Vagina (tissue), 2 donors: ENCODE measurements at regions not wholly inside any gene's neighbourhood (a gene's known extent, or its start where the extent isn't known, plus 50 kb on each side); places are given as distances from the start of the nearest gene placed in this dataset.
"Not testable (repeated sequence)": the region's sequence is repeated elsewhere in the genome, so short reads cannot be mapped to it uniquely, and the experiment has no call there.

Source experiments
- DNase-seq, 2 donors: peaks; one replicate each; pipeline ENCODE4 v3.0.0-alpha.2; 2017; ENCODE audit errors: extremely low spot score in 2 of 2
- H3K27ac ChIP-seq: fragments of 200-600 bp; sonication (generic); one replicate; pipeline ENCODE4 v1.5.1; 2019
- H3K27me3 ChIP-seq: fragments of 200-600 bp; sonication (generic); one replicate; pipeline ENCODE4 v1.5.1; 2019
- H3K36me3 ChIP-seq, 2 donors: fragments of 200-600 bp; sonication (generic); one replicate each; pipeline ENCODE4 v1.5.1; 2017 to 2019
- H3K4me1 ChIP-seq: fragments of 200-600 bp; sonication (generic); one replicate; pipeline ENCODE4 v1.5.1; 2019
- H3K4me3 ChIP-seq, 2 donors: fragments of 200-600 bp; sonication (generic); 1 replicate in 1 of 2; 2 replicates in 1 of 2; pipeline ENCODE4 v1.5.1; 2016 to 2019
- H3K9me3 ChIP-seq: fragments of 200-600 bp; sonication (generic); one replicate; pipeline ENCODE4 v1.5.1; 2019
- intact Hi-C: fragments of 100-400 bp; cut with DNase I; formaldehyde crosslinking; loops from one replicate; pipeline ENCODE4 v1.15.1; 2023

DNA sequence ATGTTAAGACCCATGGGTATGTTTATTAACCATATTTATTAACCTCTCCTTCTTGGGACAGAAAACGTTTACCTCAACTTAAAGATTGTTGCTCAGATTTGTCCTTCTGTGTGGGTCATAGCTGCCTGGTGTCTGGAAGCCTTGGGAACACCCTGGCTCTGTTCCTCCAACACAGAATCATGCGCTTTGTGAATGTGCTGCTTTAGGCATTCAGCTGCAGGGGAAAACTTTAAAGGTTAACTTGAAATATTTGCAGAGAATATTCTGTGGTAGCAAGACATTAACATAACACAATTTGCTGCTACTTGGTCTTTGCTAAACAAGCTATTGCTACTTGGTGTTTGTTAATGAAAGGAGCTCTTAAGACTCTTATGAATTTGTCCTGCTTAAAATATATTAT is 50.5 kb upstream of the THOC3 start:
- H3K9me3 ChIP-seq, H3K4me1 ChIP-seq, H3K4me3 ChIP-seq, H3K27ac ChIP-seq, intact Hi-C loops, H3K36me3 ChIP-seq, DNase-seq, H3K27me3 ChIP-seq: not testable (repeated sequence)

DNA sequence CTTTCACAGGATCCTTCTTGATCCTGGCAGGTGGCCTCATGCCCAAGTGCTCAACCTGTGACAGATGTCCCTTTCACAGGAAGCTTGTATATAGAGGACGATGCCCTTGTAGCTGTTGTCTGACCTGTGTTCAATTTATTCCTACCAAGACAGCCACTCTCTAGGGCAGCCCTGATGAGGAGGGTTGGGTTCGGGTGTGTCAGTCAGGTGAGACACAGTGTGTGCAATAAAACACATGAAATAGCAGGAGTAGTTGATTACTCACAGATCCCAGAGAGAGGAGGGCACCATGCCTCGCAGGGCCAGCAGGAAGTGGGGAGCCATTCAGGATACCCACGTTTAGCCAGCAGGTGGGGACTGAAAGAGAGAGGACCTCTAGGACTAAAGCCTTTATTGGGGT is 52.7 kb upstream of the THOC3 start:
- DNase-seq, H3K27ac ChIP-seq, intact Hi-C loops: not testable (repeated sequence)

DNA sequence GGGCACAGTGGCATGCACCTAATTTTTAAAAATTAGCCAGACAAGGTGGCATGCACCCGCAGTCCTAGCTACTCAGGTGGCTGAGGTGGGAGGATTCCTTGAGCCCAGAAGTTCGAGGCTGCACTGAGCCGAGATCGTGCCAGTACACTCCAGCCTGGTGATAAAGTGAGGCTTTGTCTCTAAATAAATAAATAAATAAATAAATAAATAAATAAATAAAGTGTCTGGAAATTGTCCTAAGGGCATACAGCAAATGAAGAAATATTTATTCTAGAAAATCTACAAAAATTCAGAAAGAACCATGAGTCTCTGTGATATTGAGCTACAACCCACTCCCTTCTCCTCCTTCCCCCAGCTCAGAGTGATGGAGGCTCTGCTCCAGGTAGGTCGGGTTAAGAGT is 55.4 kb upstream of the THOC3 start:
- H3K27ac ChIP-seq, DNase-seq, H3K9me3 ChIP-seq, intact Hi-C loops, H3K4me1 ChIP-seq, H3K4me3 ChIP-seq, H3K36me3 ChIP-seq, H3K27me3 ChIP-seq: not testable (repeated sequence)

More for the DNA sequence above, 52.7 kb upstream of the THOC3 start:
- H3K36me3 ChIP-seq, H3K9me3 ChIP-seq, H3K27me3 ChIP-seq, H3K4me3 ChIP-seq, H3K4me1 ChIP-seq: not testable (repeated sequence)

DNA sequence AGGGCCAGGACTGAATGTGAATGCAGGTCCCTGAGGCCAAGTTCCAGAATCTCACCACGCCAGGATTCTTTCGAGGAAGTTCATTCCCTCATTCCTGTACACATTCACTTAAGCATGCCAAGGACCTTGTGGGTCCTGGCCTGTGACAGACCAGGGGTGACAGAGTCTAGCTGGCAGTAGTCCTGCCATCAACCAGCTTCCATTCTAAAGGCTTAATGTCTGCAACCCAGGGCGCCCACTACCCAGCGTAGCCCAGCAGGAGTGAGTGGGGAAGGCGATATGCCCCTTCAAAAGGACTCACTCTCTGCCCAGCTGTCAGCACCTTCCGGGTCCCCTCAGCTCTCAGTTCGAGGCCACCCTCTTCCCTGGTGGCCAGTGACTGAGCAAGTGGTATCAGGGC is 61.3 kb upstream of the THOC3 start:
- H3K36me3 ChIP-seq, H3K9me3 ChIP-seq, H3K4me3 ChIP-seq, intact Hi-C loops, H3K27me3 ChIP-seq, H3K4me1 ChIP-seq, DNase-seq, H3K27ac ChIP-seq: not testable (repeated sequence)

DNA sequence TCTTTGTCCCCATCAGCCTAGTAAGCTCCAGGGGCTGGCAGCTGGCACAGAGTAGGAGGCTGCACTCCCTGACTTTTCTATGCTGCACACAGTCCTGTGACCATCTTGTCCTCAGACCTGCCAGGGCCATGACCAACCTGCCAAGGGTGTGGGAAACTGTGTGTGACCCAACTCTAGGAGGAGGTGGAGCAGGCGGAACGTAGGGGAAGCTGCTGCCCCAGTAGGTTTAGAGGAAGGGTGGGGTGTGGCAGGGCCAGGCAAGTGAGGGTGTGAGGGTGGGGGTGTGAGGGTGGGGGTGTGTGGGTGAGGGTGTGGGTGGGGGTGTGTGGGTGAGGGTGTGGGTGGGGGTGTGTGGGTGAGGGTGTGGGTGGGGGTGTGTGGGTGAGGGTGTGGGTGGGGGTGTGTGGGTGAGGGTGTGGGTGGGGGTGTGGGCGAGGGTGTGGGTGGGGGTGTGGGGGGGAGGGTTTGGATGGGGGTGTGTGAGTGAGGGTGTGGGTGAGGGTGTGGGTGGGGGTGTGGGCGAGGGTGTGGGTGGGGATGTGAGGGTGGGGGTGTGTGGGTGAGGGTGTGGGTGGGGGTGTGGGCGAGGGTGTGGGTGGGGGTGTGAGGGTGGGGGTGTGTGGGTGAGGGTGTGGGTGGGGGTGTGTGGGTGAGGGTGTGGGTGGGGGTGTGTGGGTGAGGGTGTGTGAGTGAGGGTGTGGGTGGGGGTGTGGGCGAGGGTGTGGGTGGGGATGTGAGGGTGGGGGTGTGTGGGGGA is 62.4 kb upstream of the THOC3 start:
- H3K36me3 ChIP-seq, H3K4me3 ChIP-seq, H3K27me3 ChIP-seq, H3K4me1 ChIP-seq, DNase-seq, H3K27ac ChIP-seq, H3K9me3 ChIP-seq, intact Hi-C loops: not testable (repeated sequence)

DNA sequence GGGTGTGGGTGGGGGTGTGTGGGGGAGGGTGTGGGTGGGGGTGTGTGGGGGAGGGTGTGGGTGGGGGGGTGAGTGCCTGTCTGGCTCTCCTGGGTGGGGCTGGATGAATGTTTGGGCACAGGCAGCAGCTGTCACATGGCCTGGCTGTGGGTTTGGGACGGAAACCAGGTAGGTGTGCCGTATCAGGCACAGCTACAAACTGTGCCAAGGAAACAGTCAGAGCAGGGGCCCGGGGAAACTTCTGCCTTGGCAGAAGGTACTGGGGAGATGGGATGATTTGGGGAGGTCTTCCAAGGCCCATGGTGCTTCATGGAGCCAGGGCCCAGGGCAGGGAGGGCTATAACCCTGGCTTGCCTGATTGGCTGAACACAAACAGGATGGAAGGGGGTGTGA is 63.0 kb upstream of the THOC3 start:
- H3K27ac ChIP-seq, H3K9me3 ChIP-seq, intact Hi-C loops, H3K4me3 ChIP-seq, H3K36me3 ChIP-seq, H3K27me3 ChIP-seq, DNase-seq, H3K4me1 ChIP-seq: not testable (repeated sequence)

DNA sequence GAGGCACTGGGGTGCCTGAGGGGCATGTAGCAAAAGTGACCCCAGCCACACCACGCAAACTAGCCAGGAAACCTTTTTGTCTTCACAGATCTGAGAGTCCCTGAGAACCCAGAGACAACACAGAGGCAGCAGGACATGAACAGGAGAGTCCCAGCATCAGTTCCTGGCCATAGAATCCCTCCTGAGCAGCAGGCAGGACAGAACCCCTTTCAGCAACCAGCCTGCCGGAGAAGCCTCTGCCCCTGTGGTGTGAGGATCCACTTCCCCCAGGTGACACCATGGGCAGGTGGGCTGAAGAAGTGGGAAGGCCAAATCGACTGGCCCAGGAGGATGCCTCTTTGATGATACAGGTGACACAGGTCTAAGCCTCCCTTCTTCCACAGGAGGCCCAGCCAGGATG is 65.1 kb upstream of the THOC3 start:
- H3K27me3 ChIP-seq, H3K9me3 ChIP-seq, H3K27ac ChIP-seq, H3K4me3 ChIP-seq, H3K4me1 ChIP-seq, H3K36me3 ChIP-seq, intact Hi-C loops: not testable (repeated sequence)
- peak in 1 of 2 donors; percentile 47 for DNase-seq

DNA sequence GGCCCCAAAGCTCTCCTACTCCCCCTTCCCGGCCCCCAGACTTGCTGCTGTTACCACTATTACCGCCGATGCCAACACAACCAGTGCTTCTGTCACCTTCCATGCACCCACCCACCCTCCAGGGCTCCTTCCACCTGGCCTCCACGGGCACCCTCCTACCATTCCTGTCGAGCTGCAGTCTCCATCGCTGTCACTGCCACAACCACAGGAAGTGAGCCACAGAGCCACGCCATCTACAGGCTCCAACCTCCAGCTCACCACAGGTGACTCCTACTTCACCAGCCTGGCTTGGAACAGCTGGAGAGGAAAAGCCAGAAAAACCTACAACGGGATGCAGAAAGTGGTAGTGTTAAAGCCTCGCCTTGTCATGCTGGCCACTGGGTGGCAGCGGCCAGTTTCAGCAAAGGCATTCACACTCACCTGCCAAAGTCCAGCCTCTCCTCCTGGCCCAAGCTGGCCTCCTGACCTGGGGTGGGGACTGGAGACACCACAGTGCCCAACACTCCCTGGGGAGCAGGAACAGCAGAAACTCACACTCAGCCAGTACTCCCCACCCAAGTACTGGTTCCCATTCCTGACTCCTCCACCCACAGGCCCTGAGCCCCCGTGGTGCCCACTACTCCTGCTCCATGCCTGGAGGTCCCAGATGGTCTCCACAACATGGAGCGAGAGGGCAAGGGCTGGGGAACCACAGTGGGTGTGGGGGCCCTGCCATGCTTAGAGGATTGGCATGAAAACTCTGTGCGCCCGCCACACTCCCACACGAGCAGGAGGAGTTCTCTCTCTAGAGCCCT is 66.5 kb upstream of the THOC3 start:
- intact Hi-C loops, H3K36me3 ChIP-seq, H3K4me1 ChIP-seq, H3K9me3 ChIP-seq, H3K27ac ChIP-seq, H3K27me3 ChIP-seq, H3K4me3 ChIP-seq: not testable (repeated sequence)
- peak in 1 of 2 donors; percentile 47 for DNase-seq

DNA sequence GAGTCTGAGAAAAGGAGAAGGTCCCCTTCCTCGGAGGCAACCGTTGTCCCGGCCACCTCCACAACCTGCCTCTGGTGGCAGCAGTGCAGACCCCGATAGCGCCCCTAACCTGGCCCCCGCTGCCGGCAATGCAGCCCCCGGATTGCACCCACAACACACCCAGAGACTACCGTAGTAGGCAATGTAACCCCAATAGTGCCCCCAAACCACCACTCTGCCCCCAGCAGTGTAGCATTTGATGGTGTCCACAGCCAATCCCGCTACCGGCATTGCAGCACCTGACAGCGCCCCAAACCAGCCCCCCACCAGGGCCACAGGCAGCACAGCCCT is 67.1 kb upstream of the THOC3 start:
- H3K27ac ChIP-seq, H3K4me1 ChIP-seq, H3K36me3 ChIP-seq, H3K9me3 ChIP-seq, intact Hi-C loops, H3K4me3 ChIP-seq, H3K27me3 ChIP-seq: not testable (repeated sequence)
- peak in 1 of 2 donors; percentile 20 for DNase-seq

DNA sequence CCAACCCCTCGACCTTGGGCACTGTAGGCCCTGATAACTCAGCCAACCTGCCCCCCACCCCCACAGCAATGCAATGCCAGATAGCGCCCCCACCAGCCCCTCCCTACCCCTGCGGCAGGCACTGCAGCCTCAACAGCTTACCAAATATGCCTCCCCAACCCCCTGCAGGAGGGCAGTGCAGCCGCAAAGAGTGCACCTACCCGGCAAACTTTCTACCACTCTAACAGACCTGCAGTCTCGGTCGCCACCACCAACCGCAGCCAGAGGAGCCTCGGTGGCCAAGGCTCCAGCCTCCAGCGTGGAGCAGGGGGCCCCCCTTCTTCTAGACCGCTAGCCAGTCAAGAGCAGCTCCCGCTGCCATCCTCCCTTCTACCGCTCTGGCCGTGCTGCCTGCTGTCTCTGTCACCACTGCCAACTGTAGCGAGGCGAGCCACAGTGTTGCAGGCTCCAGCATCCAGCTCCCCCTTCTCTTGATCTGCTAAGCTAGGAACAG is 67.7 kb upstream of the THOC3 start:
- H3K27me3 ChIP-seq, H3K36me3 ChIP-seq, intact Hi-C loops, H3K4me3 ChIP-seq, H3K4me1 ChIP-seq, H3K9me3 ChIP-seq, H3K27ac ChIP-seq: not testable (repeated sequence)
- peak; percentile 72 to 80 for DNase-seq

DNA sequence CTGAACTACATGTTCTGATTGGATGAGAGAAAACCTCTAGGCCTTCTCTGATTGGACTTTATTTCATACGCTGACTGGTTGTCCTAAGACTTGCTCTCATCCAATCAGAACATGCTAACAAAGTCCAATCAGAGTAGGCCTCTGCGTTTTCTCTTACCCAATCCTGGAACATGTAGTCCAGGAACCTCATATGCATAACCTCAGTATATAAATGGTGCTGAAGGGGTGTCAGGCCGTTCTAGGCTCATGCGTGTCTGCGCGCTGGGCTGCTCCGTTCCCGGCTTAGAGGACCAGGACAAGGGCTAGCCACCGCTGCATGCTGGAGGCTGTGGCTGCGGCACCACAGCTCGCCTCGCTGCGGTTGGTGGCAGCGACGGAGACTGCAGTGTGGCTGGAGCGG is 68.3 kb upstream of the THOC3 start:
- H3K36me3 ChIP-seq, H3K9me3 ChIP-seq, H3K27ac ChIP-seq, H3K4me3 ChIP-seq, intact Hi-C loops, H3K27me3 ChIP-seq, H3K4me1 ChIP-seq: not testable (repeated sequence)
- DNase-seq: peak; percentile 79 to 85

DNA sequence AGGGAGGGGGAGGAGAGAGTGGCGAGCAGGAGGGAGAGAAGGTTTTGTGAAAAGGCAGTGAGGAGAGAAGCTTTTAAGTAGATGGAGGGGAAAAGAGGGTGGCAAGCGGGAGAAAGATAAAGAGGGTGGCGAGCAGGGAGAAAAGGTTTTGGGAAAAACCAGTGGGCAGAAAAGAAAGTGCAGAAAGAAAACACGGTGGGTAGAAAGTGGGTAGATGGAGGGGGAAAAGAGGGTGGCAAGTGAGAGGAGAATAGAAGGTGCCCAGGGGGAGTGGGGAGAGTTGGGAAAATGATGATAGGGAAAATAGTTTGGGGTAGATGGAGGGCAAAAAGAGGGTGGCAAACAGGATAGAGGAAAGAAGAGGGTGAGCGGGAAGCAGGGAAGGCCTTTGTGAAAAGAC is 69.1 kb upstream of the THOC3 start:
- H3K4me3 ChIP-seq, H3K4me1 ChIP-seq, H3K27me3 ChIP-seq, H3K27ac ChIP-seq, intact Hi-C loops, H3K9me3 ChIP-seq, H3K36me3 ChIP-seq: not testable (repeated sequence)
- DNase-seq: peak in 1 of 2 donors; percentile 13

DNA sequence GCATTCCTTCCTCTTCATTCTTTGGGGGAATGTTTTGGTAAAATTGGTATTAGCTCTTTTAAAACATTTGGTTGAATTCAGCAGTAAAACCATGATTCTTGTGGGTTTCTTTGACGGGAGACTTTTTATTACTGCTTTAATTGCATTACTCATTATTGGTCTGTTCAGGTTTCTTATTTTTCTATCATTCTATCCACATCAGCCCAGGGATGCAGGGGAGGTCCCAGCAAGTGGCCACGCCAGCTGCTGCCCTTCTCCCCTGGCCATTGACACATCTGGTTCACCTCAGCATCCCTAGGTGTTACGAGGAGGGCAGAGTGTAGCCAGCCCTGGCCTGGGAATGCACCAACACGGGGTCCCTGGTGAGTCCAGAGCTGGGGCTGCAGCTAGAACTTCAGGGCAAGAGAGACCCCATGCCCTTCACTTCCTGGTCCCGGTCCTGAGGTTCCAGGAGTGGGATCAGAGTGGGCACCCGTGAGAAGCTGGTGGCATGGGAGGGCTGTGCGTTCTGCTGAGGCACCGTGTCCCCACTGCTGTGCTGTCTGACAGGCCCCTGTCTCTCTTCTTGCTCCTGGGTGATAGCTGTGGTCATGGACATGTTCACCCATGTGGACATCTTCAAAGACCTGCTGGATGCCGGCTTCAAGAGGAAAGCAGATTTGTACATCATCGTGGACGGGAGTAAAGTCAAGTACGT is 72.1 kb upstream of the THOC3 start:
- H3K27me3 ChIP-seq, H3K4me3 ChIP-seq, H3K27ac ChIP-seq, DNase-seq, intact Hi-C loops, H3K36me3 ChIP-seq, H3K4me1 ChIP-seq, H3K9me3 ChIP-seq: not testable (repeated sequence)
